DMS 273 treated with DMSO at 0.1 percent for 48 hours (cell line): ENCODE measurements at regions not wholly inside any gene's neighbourhood (a gene's known extent, or its start where the extent isn't known, plus 50 kb on each side); places are given as distances from the start of the nearest gene placed in this dataset.
A peak's percentile ranks its signal among the peaks of the same experiment; 100 is the strongest.

Source experiments
- DNase-seq: peaks from one replicate; lab custom pipeline; 2025; lab: John Stamatoyannopoulos, UW

DNA sequence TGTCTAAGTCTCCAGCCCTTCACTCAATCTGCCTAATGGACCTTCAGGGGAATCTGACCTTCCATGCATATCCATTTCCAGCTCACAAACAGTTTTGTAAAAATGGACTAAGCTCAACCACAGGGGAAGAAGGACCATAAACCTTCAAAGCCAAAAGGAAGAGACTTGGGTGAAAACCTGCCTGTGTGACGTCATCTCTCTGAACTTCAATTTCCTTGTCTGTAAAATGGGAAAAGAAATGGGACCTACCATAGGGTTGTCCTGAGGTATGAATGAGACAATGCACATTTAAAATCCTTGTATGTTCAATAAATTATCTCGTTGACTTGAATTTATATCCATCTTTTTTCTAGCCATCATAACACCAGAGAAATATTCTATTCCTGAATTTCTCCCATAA lies 370.7 kb downstream of the INSC start:
- DNase-seq: no peak

GRCh38 chr11:15489281-15489680 lies 374.6 kb downstream of the INSC start:
- DNase-seq: no peak

DNA sequence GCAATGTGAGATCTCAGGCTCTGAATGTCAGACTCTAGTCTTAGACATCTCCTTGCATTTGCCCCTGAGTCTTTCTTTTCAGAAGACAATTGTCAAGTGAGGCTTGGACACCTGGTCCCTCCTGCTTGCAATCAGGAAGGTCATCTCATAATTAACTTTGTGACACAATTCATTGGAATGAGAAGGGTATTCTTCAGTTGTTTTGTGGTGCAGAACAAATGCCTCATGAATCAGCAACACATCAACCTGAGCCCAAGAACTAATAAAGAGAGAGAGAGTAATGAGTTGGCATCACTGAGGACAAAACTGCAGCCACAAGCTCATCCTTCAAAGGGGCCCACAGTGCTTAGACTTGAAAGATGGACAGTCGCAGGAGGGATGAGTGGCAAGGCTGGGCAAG lies 375.8 kb downstream of the INSC start:
- DNase-seq: no peak

- DNase-seq: no peak
Observed at GRCh38 chr11:15493066-15493465, 378.3 kb downstream of the INSC start.

GRCh38 chr11:15493921-15494620 lies 379.3 kb downstream of the INSC start:
- no peak for DNase-seq

DNA sequence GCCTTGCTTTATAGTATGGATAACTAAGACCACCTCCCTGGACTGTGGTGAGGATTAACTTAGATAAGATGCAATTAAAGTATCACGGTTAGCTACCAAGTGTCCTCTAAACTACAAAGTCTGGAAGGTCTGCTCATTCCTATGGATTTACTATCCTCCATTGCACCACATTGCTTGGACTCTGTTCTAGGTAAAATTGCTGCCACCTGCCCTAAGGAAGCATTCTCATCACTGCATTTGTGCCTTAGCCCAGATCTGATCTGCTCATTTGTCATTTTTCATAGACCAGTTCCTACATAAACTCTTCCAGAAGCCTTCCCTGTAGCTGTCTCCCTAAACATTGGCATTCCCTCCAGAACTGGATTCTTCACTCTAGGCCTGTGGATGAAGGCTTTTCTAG lies 380.0 kb downstream of the INSC start:
- DNase-seq: no peak

DNA sequence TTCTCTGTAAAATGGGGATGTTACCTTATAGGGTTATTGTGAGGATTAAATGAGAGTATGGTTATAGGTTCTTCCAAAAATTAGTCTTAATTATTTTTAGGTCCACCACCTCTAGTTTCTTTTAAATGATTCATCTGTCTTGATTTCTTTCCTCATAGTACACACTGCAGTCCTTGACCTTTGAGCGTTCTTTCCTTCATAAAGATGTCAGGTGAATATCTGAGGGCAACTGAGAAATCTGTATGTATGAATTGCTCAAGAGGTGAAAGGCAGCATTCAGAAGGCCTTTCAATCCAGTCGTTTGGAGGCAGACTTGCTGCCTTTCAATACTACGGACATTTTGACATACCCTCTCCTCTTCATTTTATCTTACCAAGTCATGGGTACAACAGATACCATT lies 380.7 kb downstream of the INSC start:
- DNase-seq: no peak

DNA sequence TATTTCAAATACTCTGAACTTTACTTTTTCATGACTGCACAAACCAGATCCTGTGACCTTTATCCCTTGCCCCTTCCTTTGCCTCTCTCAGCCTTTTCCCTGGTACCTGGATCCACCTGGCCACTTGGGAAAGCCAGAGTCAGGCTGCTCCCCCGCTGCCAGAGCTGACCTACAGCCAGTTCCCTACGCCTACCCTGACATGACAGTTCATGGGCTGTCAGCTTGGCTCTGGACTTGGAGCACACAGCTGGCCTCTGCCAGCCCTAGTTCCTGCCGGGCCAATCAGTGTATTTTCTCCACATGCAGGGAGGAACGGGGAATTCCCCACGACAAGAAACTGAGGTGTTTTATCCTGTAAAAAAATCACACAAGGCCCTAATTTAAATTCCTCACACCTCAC lies 382.6 kb downstream of the INSC start:
- DNase-seq: no peak

GRCh38 chr11:15499674-15500073 lies 385.0 kb downstream of the INSC start:
- no peak for DNase-seq

DNA sequence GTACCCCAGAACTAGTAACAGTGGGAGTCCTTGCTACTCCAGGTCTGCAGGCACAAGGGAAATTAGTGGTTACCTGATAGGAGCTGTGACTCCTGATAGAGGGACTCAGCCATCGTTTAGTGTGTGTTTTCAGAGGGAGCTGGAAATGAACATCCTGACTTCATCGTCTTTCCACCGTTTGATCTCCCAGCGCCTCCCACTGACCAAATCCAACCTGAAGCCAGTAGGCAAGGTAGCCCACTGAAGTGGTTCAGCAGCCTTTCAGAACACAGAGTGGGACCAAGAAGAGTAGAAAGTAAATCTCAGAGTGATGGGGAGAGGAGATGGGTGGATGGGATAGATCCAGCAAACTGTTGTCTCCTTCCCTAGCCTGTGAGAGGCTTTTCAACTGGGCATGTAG lies 385.9 kb downstream of the INSC start:
- DNase-seq: no peak

DNA sequence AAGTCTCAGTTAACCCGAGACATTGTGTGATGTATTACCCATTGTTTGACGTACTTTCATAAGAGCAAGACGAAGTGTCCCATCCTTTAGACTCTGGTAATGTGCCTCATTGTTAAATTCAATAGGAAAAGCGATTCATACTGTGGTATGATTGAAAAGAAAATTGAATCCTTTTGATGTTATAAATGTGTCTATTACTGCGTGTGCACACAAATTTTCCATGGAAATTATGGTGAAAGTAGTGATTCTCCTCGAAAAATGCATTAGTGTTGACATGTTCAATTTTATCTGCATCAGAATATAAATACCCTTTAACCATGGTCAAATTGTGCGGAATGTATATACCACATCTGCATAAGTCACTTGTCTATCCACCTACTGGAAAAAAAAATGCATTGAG lies 386.8 kb downstream of the INSC start:
- no peak for DNase-seq

GRCh38 chr11:15505155-15505554 lies 390.4 kb downstream of the INSC start:
- DNase-seq: no peak

- peak; percentile 32 for DNase-seq
Observed at GRCh38 chr11:15507592-15507991, 392.9 kb downstream of the INSC start.

GRCh38 chr11:15509082-15509481 lies 394.4 kb downstream of the INSC start:
- no peak for DNase-seq

DNA sequence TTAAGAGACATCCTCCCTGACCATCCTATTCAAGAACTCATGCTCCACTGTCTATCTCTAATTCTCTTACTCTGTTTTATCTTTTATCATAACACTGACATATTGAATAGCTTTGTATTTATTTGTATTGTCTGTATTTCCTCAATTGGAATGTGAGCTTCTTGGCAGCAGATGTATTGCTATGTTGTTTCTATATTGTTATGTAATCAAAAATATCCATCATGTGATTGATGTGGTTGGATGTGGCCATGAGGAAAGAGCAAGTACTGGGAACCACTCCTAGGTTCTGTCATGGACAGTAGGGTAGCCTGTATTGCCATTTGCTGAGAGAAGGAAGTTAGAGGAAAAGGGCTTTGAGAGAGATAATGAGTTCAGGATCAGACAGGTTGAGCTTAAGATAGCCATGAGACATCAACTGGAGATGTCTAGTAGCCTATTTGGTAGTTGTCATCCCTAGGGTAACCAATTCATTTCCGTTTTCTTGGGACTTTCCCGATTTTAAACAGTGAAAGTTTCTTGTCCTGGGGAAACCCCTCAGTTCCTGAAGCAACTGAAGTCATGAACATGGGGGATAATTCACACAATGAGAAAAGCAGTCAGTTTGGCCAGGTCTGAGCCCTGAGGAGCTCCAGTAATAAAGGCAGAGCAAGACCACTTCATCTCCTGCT lies 404.5 kb downstream of the INSC start:
- DNase-seq: no peak

GRCh38 chr11:15519911-15520310 lies 405.2 kb downstream of the INSC start:
- DNase-seq: no peak

DNA sequence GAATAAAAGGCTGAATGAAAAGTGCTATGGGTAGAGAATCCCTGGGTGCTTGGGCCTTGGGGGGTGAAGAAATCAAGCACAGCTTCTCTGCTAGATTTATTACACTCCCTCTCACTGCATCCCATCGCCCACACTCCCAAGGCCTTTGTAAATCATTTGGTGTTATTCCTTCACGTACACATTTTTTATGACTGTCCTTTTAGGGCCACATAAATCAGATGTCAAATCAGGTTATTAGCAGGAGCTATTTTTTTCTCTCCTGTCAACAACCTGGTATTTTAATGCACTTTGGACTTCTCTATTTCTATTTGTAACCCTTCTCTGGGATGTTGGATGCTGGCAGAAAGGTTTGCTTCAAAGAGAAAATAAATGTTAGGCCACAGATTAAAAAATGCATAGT lies 408.8 kb downstream of the INSC start:
- no peak for DNase-seq

DNA sequence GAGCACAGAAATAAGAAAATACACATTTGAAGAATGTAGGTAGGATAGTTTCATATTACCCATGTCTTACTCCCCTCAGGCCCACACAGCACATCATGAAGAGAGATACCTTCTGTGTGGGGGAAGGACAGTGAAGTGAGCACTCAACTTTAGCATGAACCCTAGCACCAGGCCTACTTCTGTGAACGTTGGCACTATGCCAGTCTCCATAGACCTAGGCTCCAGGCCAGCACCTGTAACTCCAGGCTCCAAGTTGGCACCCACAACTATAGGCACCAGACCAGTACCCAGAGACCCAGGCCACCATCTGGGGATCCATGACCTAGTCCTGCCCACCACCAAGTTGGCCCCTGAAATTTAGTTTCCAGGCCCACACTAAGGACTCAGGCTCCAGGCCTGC lies 410.9 kb downstream of the INSC start:
- no peak for DNase-seq

GRCh38 chr11:15526032-15526431 lies 411.3 kb downstream of the INSC start:
- DNase-seq: no peak

DNA sequence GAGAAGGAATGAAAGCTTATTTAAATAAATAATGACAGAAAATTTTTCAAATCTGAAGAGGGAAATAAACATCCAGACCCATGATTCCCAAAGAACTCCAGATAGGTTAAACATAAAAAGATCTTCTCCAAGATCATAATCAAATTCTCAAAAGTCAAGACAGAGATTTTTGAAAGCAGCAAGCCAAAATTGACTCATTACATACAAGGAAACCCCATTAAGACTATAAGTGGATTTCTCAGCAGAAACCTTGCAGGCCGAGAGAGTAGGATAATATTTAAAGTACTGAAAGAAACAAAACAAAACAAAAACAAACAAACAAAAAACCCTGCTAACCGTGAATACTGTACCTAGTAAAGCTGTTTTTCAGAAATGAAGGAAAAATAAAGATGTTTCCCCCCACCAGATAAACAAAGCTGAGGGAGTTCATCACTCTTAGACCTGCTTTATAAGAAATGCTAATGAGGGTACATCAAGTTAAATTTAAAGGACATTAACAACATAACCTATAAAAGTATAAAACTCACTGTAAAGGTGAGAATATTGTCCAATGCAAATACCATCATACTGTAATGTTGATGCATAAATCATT lies 412.2 kb downstream of the INSC start:
- no peak for DNase-seq

DNA sequence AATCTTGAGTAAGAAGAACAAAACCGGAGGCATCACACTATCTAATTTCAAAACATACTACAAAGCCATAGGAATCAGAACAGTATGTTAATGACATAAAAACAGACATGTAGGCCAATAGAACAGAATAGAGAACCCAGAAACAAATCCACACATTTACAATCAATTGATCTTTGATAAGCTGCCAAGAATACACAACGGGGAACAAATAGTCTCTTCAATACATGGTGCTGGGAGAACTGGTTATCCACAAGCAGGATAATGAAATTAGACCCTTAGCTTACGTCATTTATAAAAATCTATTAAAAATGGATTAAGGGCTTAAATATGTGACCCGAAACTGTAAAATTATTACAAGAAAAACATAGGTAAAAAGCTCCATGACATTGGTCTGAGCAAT lies 417.7 kb downstream of the INSC start:
- no peak for DNase-seq

GRCh38 chr11:15534266-15534665 lies 419.5 kb downstream of the INSC start:
- DNase-seq: no peak

DNA sequence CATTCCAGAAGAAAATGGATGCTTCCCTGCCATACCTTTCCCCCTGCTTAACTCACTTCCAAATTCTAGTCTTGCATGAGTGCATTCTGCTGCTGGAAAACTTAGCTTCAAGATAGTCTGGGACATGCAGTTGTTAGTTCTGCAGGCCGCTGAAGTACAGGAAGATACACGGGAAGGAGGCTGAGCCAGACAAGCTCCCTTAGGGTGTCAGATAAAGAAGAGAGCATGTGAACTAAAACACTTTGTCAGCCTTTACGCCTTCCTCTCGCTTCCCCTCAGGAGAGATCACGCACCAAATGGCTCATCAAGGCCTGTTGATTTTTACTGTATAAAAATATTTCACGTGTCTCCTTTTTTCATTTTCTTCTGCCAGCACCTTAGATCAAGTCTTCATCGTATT lies 420.7 kb downstream of the INSC start:
- DNase-seq: no peak

- no peak for DNase-seq
Observed at GRCh38 chr11:15536438-15536837, 421.7 kb downstream of the INSC start.
